Left lung (tissue), 4 donors: ENCODE measurements at regions not wholly inside any gene's neighbourhood (a gene's known extent, or its start where the extent isn't known, plus 50 kb on each side); places are given as distances from the start of the nearest gene placed in this dataset.

Experiments
- ATAC-seq: fragments of 200-7000 bp; cut with Tn5 transposase; one replicate; pipeline ENCODE4 v1.9.1; 2020; ENCODE audit warnings: moderate library complexity
- DNase-seq, 4 donors: peaks; one replicate each; pipeline ENCODE4 v3.0.0-alpha.2; 2013 to 2020
- H3K27ac ChIP-seq, 2 donors: fragments of 200-600 bp; sonication (generic) in 1 of 2; one replicate each; pipeline versions ENCODE4 v1.5.0 to v1.8.0; 2020 to 2021
- H3K27me3 ChIP-seq, 2 donors: fragments of 200-600 bp; sonication (generic) in 1 of 2; one replicate each; pipeline versions ENCODE4 v1.5.0 to v1.8.0; 2020 to 2021
- H3K36me3 ChIP-seq, 2 donors: fragments of 200-600 bp; sonication (generic) in 1 of 2; one replicate each; pipeline versions ENCODE4 v1.5.0 to v1.8.0; 2020 to 2021
- H3K4me1 ChIP-seq, 2 donors: fragments of 200-600 bp; one replicate each; pipeline ENCODE4 v1.8.0; 2021
- H3K4me3 ChIP-seq, 2 donors: fragments of 200-600 bp; sonication (generic) in 1 of 2; one replicate each; pipeline versions ENCODE4 v1.5.0 to v1.8.0; 2020 to 2021; ENCODE audit warnings: mild to moderate bottlenecking in 1 of 2
- H3K9me3 ChIP-seq, 2 donors: fragments of 200-600 bp; sonication (generic) in 1 of 2; one replicate each; pipeline versions ENCODE4 v1.5.0 to v1.8.0; 2020 to 2021
- CTCF ChIP-seq, 2 donors: fragments of 200-600 bp; sonication (generic) in 1 of 2; IDR thresholded peaks; one replicate each; pipeline versions ENCODE4 v1.5.0 to v1.8.0; 2021; ENCODE audit warnings: antibody characterized with exemption in 2 of 2
- intact Hi-C, 2 donors: fragments of 100-400 bp; cut with DNase I; formaldehyde crosslinking; loops; one replicate each; pipeline versions ENCODE4 v1.11.2 to v1.14.2; 2022
- donor health status: DM: no; HTN: yes; CAD: no.
- donor health status: DM: no; HTN: no; CAD: no.

GRCh38 chr5:2136728-2137333 lies 254.1 kb upstream of the IRX4 start:
- Histone ChIP-seq H3K4me3 (no peak overlapping the region), H3K4me1 (no peaks in the 10 kb centered on the region), H3K36me3 (no peaks in the 10 kb centered on the region), H3K9me3 (no peaks in the 10 kb centered on the region), H3K27ac (no peak overlapping the region), H3K27me3 (peaks cover 0 to 16% of the 10 kb centered on the region in 2 donors)
- no peak for ATAC-seq
- intact Hi-C loops = no loop called here
- DNase-seq = no peak
- TF ChIP-seq CTCF (IDR thresholded peaks at IDR 0.05) = no peak

GRCh38 chr5:2135833-2136232 lies 253.1 kb upstream of the IRX4 start:
- intact Hi-C loops = no loop called here
- no peak overlapping the region for H3K4me3 ChIP-seq
- no peak for TF ChIP-seq CTCF (IDR thresholded peaks at IDR 0.05)
- H3K4me1 ChIP-seq = no peaks in the 10 kb centered on the region
- no peak overlapping the region for H3K27ac ChIP-seq
- ATAC-seq = no peak
- no peaks in the 10 kb centered on the region for H3K36me3 ChIP-seq
- peaks cover 0 to 13% of the 10 kb centered on the region in 2 donors for H3K27me3 ChIP-seq
- DNase-seq = no peak
- no peaks in the 10 kb centered on the region for H3K9me3 ChIP-seq

GRCh38 chr5:2135354-2135753 lies 252.6 kb upstream of the IRX4 start:
- ATAC-seq (no peak), DNase-seq (no peak)
- Histone ChIP-seq H3K9me3 (no peaks in the 10 kb centered on the region), H3K27ac (no peak overlapping the region), H3K4me1 (no peaks in the 10 kb centered on the region), H3K27me3 (peaks cover 0 to 13% of the 10 kb centered on the region in 2 donors), H3K36me3 (no peaks in the 10 kb centered on the region), H3K4me3 (no peak overlapping the region)
- intact Hi-C loops = no loop called here
- TF ChIP-seq CTCF (IDR thresholded peaks at IDR 0.05) = no peak

DNA sequence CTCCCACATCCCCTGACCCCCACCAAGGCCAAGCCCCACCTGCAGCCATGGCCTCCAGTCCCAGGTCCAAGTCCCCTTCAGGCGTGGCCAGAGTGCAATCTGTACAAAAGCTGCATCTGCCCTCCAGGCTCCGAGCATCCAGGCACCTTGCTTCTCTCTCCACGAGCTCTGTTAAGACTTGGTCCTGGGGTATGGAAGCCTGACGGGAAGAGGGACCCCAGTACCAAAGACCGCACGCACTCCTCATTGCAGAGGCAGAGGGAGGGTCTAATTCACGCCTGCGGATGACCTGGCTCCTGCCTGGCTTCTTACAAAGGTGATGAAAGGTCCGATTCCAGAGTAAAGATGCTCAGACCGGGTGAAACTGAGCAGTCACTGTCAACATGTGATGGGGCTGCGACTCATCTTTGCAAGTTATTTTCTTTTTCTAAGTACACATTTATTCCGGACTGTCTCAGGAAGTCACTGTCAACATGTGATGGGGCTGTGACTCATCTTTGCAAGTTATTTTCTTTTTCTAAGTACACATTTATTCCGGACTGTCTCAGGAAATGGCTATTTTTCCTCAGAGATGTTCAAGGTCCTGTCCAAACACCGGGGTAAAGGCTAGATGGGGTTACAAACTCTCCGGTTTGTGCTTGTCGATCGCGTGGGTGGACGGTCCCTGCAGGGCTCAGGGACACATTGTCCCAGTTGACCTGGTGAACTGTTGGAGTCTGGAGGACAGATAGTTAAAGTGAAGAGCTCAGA lies 252.0 kb upstream of the IRX4 start:
- Histone ChIP-seq H3K4me3 (no peak overlapping the region), H3K9me3 (no peaks in the 10 kb centered on the region), H3K27ac (no peak overlapping the region), H3K36me3 (no peaks in the 10 kb centered on the region), H3K4me1 (no peaks in the 10 kb centered on the region), H3K27me3 (peaks cover 0 to 13% of the 10 kb centered on the region in 2 donors)
- DNase-seq (no peak), ATAC-seq (no peak)
- intact Hi-C loops = no loop called here
- TF ChIP-seq CTCF (IDR thresholded peaks at IDR 0.05) = no peak

DNA sequence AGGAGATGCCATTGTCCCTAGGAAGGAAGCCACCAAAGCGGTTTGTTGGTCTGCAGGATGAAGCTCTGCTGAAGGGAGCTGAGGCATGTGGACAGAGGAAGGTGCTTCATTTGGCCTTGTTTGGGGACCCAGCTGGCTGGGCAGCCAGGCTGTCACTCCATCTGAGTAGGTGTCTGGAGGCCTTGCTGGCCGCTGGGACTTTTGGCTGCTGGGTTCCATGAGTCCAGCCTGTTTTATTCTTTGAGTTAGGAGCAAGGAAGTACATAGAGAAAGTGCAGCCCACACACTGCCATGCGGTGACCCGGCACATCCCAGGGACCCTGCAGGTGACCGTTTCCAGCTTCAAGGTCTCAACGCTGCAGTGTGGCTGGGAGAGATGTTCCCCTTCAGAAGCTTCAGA lies 251.2 kb upstream of the IRX4 start:
- Histone ChIP-seq H3K27me3 (peaks cover 0 to 13% of the 10 kb centered on the region in 2 donors), H3K4me3 (no peak overlapping the region), H3K27ac (no peak overlapping the region), H3K4me1 (no peaks in the 10 kb centered on the region), H3K9me3 (no peaks in the 10 kb centered on the region), H3K36me3 (no peaks in the 10 kb centered on the region)
- ATAC-seq (no peak), DNase-seq (no peak)
- intact Hi-C loops = no loop called here
- no peak for TF ChIP-seq CTCF (IDR thresholded peaks at IDR 0.05)
